ENCODE measurements at regions not wholly inside any gene's neighbourhood (a gene's known extent, or its start where the extent isn't known, plus 50 kb on each side); places are given as distances from the start of the nearest gene placed in this dataset.

- TF ChIP-seq CTCF (conservative IDR thresholded peaks at IDR 0.05; ENCODE audit: low read depth in 2 of 2) (no peak), EZH2 (IDR thresholded peaks at IDR 0.05; ENCODE audit: low read depth, unreplicated experiment) (no peak), EZH2phosphoT487 (IDR thresholded peaks at IDR 0.05; ENCODE audit: unreplicated experiment) (no peak), REST (IDR thresholded peaks at IDR 0.05; ENCODE audit: unreplicated experiment) (no peak)
These were observed 278.3 kb downstream of the SOX9 start for GRCh38 chr17:72399023-72399607.

Data from GM23338 (cell line).